Pancreas (tissue), 10 donors: ENCODE measurements at regions not wholly inside any gene's neighbourhood (a gene's known extent, or its start where the extent isn't known, plus 50 kb on each side); places are given as distances from the start of the nearest gene placed in this dataset.
"Not testable (repeated sequence)": the region's sequence is repeated elsewhere in the genome, so short reads cannot be mapped to it uniquely, and the experiment has no call there.

ENCODE experiments used
- ATAC-seq, 4 donors: fragments of 200-7000 bp; cut with Tn5 transposase; one replicate each; pipeline versions ENCODE4 v1.8.0 to v1.9.1; 2020; ENCODE audit warnings: mild to moderate bottlenecking in 4 of 4, moderate library complexity in 4 of 4
- DNase-seq, 6 donors: peaks; one replicate each; pipeline ENCODE4 v3.0.0-alpha.2; 2020
- FAIRE-seq: peaks from 2 replicates; lab custom pipeline; 2012; peaks lifted over from hg19 to GRCh38; lab: Jason Lieb, UNC
- H3K27ac ChIP-seq, 4 donors: fragments of 200-600 bp; sonication (generic); 1 replicate in 3 of 4; 2 replicates in 1 of 4; pipeline versions ENCODE4 v1.5.0 to v1.8.0; 2020
- H3K27me3 ChIP-seq, 4 donors: fragments of 200-600 bp; one replicate each; pipeline ENCODE4 v1.8.0; 2021
- H3K36me3 ChIP-seq, 3 donors: fragments of 200-600 bp; sonication (generic) in 1 of 3; one replicate each; pipeline versions ENCODE4 v1.5.0 to v1.8.0; 2020 to 2021
- H3K4me1 ChIP-seq, 3 donors: fragments of 200-600 bp; one replicate each; pipeline ENCODE4 v1.8.0; 2021
- H3K4me3 ChIP-seq, 4 donors: fragments of 200-600 bp; sonication (generic) in 2 of 4; one replicate each; pipeline versions ENCODE4 v1.5.0 to v1.8.0; 2020 to 2021
- H3K9me3 ChIP-seq, 4 donors: fragments of 200-600 bp; one replicate each; pipeline ENCODE4 v1.8.0; 2021
- WGBS, 2 donors: extraction: QIAGEN DNeasy Blood & Tissue Kit; methylation state at CpG; one replicate each; pipeline ENCODE4 v1.1.7; 2013; 5-methylcytosine and 5-hydroxymethylcytosine counted together
- intact Hi-C, 3 donors: fragments of 100-400 bp; cut with DNase I; formaldehyde crosslinking; loops; one replicate each; pipeline versions ENCODE4 v1.11.1 to v1.14.2; 2022
- TF ChIP-seq, protein P1 (sequence below), 4 donors: fragments of 200-600 bp; sonication (generic) in 3 of 4; IDR thresholded peaks; one replicate each; pipeline versions ENCODE4 v1.5.0 to v1.8.0; 2021; ENCODE audit warnings: antibody characterized with exemption in 4 of 4
- donor health status: healthy with polysubstance abuse.
- donor health status: DM: no; HTN: no; CAD: no; lungs with moderate emphysema.
- donor health status: DM: no; HTN: no; CAD: no.
- donor health status: control.
- donor health status: control.
- donor health status: Bipolar disorder and iron deficiency.
- donor health status: DM: yes; HTN: yes; CAD: no.
- donor health status: DM: no; HTN: no; CAD: no.
- donor health status: DM: no; HTN: no; CAD: no.
- donor health status: DM: yes; HTN: yes; CAD: no.

GRCh38 chr16:29308644-29309546, 97.6 kb downstream of the NPIPB11 start:
- FAIRE-seq (no peak), ATAC-seq (no peak), DNase-seq (peak in 2 of 6 donors; percentile 38 to 55)
- peaks cover 5 to 9% (median 6%) of the 10 kb centered on the region in 3 donors for H3K4me1 ChIP-seq
- H3K9me3 ChIP-seq: no peaks in the 10 kb centered on the region
- no peak overlapping the region for H3K27ac ChIP-seq
- H3K27me3 ChIP-seq: no peaks in the 10 kb centered on the region
- TF ChIP-seq, protein P1, sequence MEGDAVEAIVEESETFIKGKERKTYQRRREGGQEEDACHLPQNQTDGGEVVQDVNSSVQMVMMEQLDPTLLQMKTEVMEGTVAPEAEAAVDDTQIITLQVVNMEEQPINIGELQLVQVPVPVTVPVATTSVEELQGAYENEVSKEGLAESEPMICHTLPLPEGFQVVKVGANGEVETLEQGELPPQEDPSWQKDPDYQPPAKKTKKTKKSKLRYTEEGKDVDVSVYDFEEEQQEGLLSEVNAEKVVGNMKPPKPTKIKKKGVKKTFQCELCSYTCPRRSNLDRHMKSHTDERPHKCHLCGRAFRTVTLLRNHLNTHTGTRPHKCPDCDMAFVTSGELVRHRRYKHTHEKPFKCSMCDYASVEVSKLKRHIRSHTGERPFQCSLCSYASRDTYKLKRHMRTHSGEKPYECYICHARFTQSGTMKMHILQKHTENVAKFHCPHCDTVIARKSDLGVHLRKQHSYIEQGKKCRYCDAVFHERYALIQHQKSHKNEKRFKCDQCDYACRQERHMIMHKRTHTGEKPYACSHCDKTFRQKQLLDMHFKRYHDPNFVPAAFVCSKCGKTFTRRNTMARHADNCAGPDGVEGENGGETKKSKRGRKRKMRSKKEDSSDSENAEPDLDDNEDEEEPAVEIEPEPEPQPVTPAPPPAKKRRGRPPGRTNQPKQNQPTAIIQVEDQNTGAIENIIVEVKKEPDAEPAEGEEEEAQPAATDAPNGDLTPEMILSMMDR (IDR thresholded peaks at IDR 0.05): no peak
- intact Hi-C loops: no loop called here
- WGBS, 2 donors: 78 to 89% methylated on average over 18 to 20 of the region's 20 CpGs
- no peak overlapping the region for H3K4me3 ChIP-seq
- H3K36me3 ChIP-seq: no peaks in the 10 kb centered on the region

DNA sequence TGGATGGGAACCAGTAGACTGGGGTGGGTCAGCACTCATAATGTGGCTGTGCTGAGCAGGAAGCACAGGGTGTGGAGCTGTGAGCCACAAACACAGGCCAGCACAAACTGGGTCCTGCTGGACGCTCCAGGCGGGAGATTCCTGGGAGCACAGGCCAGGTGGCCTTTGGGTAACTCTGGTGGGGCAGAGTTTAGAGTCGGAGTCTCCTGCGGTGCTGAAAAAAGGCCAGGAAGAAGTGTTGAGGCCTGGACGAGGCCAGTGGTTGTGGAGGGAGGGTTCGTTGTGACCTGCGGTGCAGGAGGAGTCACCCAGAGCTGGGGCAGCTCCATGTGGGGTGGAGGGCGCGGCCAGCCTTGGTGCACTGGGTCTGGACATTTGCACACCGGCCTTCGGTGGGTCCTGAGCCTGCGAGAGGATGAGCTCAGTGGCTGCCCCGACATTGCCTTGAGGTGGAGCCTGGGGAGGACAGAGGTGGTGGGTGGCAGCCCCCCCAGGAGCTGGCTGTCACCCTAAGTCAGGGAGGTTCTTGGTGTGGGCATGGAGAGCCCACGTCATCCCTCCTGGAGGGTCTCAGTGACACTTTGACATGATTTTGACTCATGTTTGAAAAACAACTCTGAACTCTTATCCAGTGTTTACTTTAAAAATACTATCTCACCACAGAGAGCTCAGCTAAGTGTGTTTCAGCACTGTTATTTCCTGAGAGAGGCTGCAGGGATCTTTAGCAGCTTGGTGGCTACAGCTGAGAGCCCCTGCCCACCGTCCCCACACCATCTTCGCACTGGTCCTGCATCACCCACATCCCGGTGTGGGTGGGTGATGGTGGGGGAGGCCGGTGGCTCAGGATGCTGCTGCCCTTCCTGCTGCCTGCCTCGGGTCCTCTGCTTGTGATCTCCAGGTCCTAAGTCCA, 98.7 kb downstream of the NPIPB11 start:
- intact Hi-C loops: no loop called here
- WGBS, 2 donors: 81 to 87% methylated on average over 19 of the region's 19 CpGs
- Histone ChIP-seq H3K27me3 (no peaks in the 10 kb centered on the region), H3K9me3 (no peaks in the 10 kb centered on the region), H3K27ac (no peak overlapping the region), H3K4me3 (no peak overlapping the region), H3K36me3 (no peaks in the 10 kb centered on the region), H3K4me1 (peaks cover 5 to 9% (median 6%) of the 10 kb centered on the region in 3 donors)
- TF ChIP-seq, protein P1 (IDR thresholded peaks at IDR 0.05): no peak
- FAIRE-seq (no peak), ATAC-seq (no peak), DNase-seq (peak in 1 of 6 donors; percentile 64)

- no peak for ATAC-seq
- 77 to 79% methylated on average over 10 of the region's 10 CpGs for WGBS, 2 donors
- no peaks in the 10 kb centered on the region for H3K27me3 ChIP-seq
- peaks cover 5 to 9% (median 6%) of the 10 kb centered on the region in 3 donors for H3K4me1 ChIP-seq
- H3K4me3 ChIP-seq: no peak overlapping the region
- DNase-seq: peak in 1 of 6 donors; percentile 28
- FAIRE-seq: no peak
- no peak overlapping the region for H3K27ac ChIP-seq
- H3K36me3 ChIP-seq: no peaks in the 10 kb centered on the region
- intact Hi-C loops: no loop called here
- H3K9me3 ChIP-seq: no peaks in the 10 kb centered on the region
- TF ChIP-seq, protein P1 (IDR thresholded peaks at IDR 0.05): no peak
These were observed 99.4 kb downstream of the NPIPB11 start for GRCh38 chr16:29306943-29307597.

- no peak for ATAC-seq
- WGBS, 2 donors: 80 to 88% methylated on average over 14 of the region's 14 CpGs
- FAIRE-seq: no peak
- Histone ChIP-seq H3K9me3 (no peaks in the 10 kb centered on the region), H3K36me3 (no peaks in the 10 kb centered on the region), H3K27me3 (no peaks in the 10 kb centered on the region), H3K27ac (no peak overlapping the region), H3K4me3 (no peak overlapping the region), H3K4me1 (peaks cover 0 to 6% (median under 1%) of the 10 kb centered on the region in 3 donors)
- TF ChIP-seq, protein P1 (IDR thresholded peaks at IDR 0.05): no peak
- DNase-seq: no peak
- intact Hi-C loops: no loop called here
These were observed 100.3 kb downstream of the NPIPB11 start for GRCh38 chr16:29306201-29306600.

DNA sequence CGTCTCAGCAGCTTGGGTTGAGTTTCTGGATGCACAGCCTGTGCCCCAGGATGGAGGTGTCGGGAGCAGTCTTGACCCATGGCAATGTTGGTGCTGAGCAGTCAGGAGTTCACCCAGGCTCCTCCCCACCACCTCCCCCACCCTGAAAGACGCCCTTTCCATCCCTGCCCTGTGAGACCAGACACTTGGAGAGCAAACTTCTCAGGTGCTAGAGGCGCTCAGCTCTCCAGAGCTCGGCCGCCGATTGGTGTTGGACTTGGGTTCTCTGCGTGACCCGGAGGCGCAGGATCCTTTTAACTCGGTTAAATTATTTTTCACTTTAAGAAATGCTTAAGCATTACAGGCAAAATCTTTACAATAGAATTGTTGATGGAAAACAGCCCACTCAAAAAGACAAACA, 101.5 kb downstream of the NPIPB11 start:
- H3K27ac ChIP-seq, DNase-seq, H3K36me3 ChIP-seq, H3K27me3 ChIP-seq, FAIRE-seq, H3K4me1 ChIP-seq, ATAC-seq, H3K9me3 ChIP-seq, H3K4me3 ChIP-seq, intact Hi-C loops: not testable (repeated sequence)
- WGBS, 2 donors: 80 to 93% methylated on average over 11 of the region's 11 CpGs
